ENCODE measurements at regions not wholly inside any gene's neighbourhood (a gene's known extent, or its start where the extent isn't known, plus 50 kb on each side); places are given as distances from the start of the nearest gene placed in this dataset.

DNA sequence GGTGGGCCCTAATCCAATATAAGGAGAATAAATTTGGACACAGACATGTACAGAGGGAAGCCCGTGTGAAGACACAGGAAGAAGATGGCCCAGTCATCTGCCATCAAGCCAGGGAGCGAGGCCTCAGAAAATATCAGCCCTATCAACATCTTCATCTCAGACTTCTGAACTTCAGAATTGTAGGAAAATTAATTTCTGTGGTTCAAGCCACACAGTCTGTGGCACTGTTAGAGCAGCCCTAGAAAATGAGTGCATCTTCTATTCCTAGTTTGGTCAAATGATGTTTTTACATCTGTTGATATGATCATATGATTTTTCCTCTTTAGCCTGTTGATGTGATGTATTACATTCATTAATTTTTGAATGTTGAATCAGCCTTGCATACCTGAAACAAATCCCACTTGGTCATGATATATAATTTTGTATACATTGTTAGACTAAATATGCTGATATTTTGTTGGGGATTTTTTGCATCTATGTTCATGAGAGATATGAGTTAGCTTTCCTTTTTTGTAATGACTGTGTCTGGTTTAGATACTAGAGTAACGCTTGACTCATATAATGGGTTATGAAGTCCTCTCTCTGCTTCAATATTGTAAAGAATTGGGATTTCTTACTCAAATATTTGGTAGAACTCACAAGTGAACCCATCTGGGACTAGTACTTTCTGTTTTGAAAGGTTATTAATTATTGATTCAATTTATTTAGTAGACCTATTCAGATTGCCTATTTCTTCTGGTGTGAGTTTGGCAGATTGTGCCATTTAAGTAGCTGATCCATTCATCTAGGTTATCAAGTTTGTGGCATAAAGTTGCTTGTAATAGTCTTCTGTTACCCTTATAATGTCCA lies 451.4 kb downstream of the EIPR1 start:
- TF ChIP-seq, protein P1, sequence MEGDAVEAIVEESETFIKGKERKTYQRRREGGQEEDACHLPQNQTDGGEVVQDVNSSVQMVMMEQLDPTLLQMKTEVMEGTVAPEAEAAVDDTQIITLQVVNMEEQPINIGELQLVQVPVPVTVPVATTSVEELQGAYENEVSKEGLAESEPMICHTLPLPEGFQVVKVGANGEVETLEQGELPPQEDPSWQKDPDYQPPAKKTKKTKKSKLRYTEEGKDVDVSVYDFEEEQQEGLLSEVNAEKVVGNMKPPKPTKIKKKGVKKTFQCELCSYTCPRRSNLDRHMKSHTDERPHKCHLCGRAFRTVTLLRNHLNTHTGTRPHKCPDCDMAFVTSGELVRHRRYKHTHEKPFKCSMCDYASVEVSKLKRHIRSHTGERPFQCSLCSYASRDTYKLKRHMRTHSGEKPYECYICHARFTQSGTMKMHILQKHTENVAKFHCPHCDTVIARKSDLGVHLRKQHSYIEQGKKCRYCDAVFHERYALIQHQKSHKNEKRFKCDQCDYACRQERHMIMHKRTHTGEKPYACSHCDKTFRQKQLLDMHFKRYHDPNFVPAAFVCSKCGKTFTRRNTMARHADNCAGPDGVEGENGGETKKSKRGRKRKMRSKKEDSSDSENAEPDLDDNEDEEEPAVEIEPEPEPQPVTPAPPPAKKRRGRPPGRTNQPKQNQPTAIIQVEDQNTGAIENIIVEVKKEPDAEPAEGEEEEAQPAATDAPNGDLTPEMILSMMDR (IDR thresholded peaks at IDR 0.05): no peak
- TF ChIP-seq POLR2A (IDR thresholded peaks at IDR 0.05): no peak

Measured in right lobe of liver (tissue), 4 donors.